ENCODE measurements at regions not wholly inside any gene's neighbourhood (a gene's known extent, or its start where the extent isn't known, plus 50 kb on each side); places are given as distances from the start of the nearest gene placed in this dataset.

DNA sequence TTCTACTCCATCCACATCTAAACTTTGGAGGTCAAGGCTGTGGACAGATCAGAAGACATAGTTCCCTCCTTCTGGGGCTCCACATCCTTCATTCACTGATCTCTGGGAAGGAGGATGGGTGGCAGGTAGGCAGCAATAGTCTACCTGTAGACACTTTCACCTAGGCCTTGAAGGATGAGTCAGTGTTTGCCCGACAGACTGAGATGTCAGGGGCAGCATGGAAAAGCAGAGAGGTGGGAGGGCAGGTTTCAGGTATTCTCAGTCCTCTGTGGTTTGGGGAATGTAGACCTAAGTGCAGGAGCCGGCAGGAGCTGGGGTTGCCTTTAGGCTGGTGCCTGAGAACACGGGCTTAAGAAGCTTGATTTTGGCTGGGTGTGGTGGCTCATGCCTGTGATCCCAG is 171.9 kb upstream of the ZNF267 start:
- TF ChIP-seq, protein P1, sequence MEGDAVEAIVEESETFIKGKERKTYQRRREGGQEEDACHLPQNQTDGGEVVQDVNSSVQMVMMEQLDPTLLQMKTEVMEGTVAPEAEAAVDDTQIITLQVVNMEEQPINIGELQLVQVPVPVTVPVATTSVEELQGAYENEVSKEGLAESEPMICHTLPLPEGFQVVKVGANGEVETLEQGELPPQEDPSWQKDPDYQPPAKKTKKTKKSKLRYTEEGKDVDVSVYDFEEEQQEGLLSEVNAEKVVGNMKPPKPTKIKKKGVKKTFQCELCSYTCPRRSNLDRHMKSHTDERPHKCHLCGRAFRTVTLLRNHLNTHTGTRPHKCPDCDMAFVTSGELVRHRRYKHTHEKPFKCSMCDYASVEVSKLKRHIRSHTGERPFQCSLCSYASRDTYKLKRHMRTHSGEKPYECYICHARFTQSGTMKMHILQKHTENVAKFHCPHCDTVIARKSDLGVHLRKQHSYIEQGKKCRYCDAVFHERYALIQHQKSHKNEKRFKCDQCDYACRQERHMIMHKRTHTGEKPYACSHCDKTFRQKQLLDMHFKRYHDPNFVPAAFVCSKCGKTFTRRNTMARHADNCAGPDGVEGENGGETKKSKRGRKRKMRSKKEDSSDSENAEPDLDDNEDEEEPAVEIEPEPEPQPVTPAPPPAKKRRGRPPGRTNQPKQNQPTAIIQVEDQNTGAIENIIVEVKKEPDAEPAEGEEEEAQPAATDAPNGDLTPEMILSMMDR (IDR thresholded peaks at IDR 0.05): no peak
- no peak for TF ChIP-seq POLR2AphosphoS5 (IDR thresholded peaks at IDR 0.05)
- no peak for TF ChIP-seq POLR2A (IDR thresholded peaks at IDR 0.05; ENCODE audit: low read depth)

Measured in esophagus muscularis mucosa (tissue), 3 donors.